GM12878 (cell line): ENCODE measurements at regions not wholly inside any gene's neighbourhood (a gene's known extent, or its start where the extent isn't known, plus 50 kb on each side); places are given as distances from the start of the nearest gene placed in this dataset.

Source experiments
- ATAC-seq: fragments of 200-7000 bp; cut with Tn5 transposase; 3 replicates; pipeline ENCODE4 v1.9.1; 2020; ENCODE audit warnings: mild to moderate bottlenecking, moderate library complexity
- BruUV-seq: library from RNA; stranded (reverse); fragments of 400-500 nt; replicated peaks from 2 replicates; lab custom pipeline; 2021; lab: Mats Ljungman, UMichigan
- CTCF ChIA-PET: fragments of 300-600 bp; sonication (Branson Sonifier 250); formaldehyde crosslinking; extraction: SDS; loops from one replicate; lab custom pipeline; 2021; ENCODE audit warnings: inconsistent platforms; lab: Yijun Ruan, JAX
- POLR2A ChIA-PET: fragments of 350-600 bp; formaldehyde crosslinking; extraction: SDS; loops from one replicate; lab custom pipeline; 2021; ENCODE audit warnings: inconsistent platforms; lab: Charles Lee
- RAD21 ChIA-PET: fragments of 300-600 bp; sonication (Branson Sonifier 250); formaldehyde crosslinking; loops from one replicate; lab custom pipeline; 2023; ENCODE audit warnings: antibody characterized with exemption; ENCODE audit not compliant: unreplicated experiment; lab: Charles Lee
- SMC1A ChIA-PET: fragments of 300-600 bp; sonication (Branson Sonifier 250); formaldehyde crosslinking; loops from one replicate; lab custom pipeline; 2023; ENCODE audit not compliant: unreplicated experiment, uncharacterized antibody; lab: Charles Lee
- DNase-seq: peaks from one replicate; pipeline ENCODE4 v3.0.0-alpha.2; 2011; ENCODE audit warnings: low read depth, low spot score
- FAIRE-seq: peaks from 3 replicates; lab custom pipeline; 2011; peaks lifted over from hg19 to GRCh38; lab: Jason Lieb, UNC
- H2AFZ ChIP-seq: 2 replicates; pipeline ENCODE4 v1.6.0; 2011; ENCODE audit warnings: low read depth, low read length, control low read depth; ENCODE audit not compliant: control insufficient read depth
- H3K27ac ChIP-seq: 2 replicates; pipeline ENCODE4 v1.5.1; 2011; ENCODE audit warnings: control low read depth; ENCODE audit not compliant: control insufficient read depth, insufficient read depth
- H3K27me3 ChIP-seq, 2 experiments: replicated peaks in 1 of 2; 2 replicates each; pipeline versions ENCODE4 v1.6.0 to v1.6.1; 2011; ENCODE audit warnings: low read length in 1 of 2; ENCODE audit not compliant: control insufficient read depth in 2 of 2, insufficient read depth in 2 of 2
- H3K36me3 ChIP-seq, 2 experiments: 2 replicates each; pipeline ENCODE4 v1.5.1; 2011; ENCODE audit warnings: low read length in 1 of 2; ENCODE audit not compliant: control insufficient read depth in 2 of 2, insufficient read depth in 2 of 2
- H3K4me1 ChIP-seq: 2 replicates; pipeline ENCODE4 v1.6.1; 2011; ENCODE audit warnings: mild to moderate bottlenecking, low read length, moderate library complexity, mixed read lengths; ENCODE audit not compliant: control insufficient read depth, insufficient read depth
- H3K4me2 ChIP-seq: 2 replicates; pipeline ENCODE4 v1.6.0; 2011; ENCODE audit warnings: control low read depth; ENCODE audit not compliant: control insufficient read depth, insufficient read depth
- H3K4me3 ChIP-seq: fragments of 200-600 bp; sonication (generic); 2 replicates; pipeline ENCODE4 v1.5.1; 2016
- H3K79me2 ChIP-seq: 2 replicates; pipeline ENCODE4 v1.6.0; 2011; ENCODE audit warnings: low read length; ENCODE audit not compliant: control insufficient read depth, insufficient read depth
- H3K9ac ChIP-seq: 2 replicates; pipeline ENCODE4 v1.8.0; 2011; ENCODE audit warnings: low read length, control low read depth, mixed read lengths; ENCODE audit not compliant: control insufficient read depth, insufficient read depth
- H3K9me3 ChIP-seq: replicated peaks from 3 replicates; pipeline ENCODE4 v1.5.1; 2011; ENCODE audit warnings: mild to moderate bottlenecking, low read length; ENCODE audit not compliant: control insufficient read depth, insufficient read depth
- H4K20me1 ChIP-seq: 2 replicates; pipeline ENCODE4 v1.6.0; 2011; ENCODE audit not compliant: control insufficient read depth, insufficient read depth
- ASH2L ChIP-seq: fragments of 300-600, 200-600 bp; sonication (generic); IDR thresholded peaks from 2 replicates; pipeline ENCODE4 v1.6.1; 2017; ENCODE audit warnings: low read depth, mild to moderate bottlenecking, borderline replicate concordance
- ATF7 ChIP-seq: fragments of 450-650 bp; IDR thresholded peaks from 2 replicates; pipeline ENCODE4 v1.6.1; 2016; ENCODE audit warnings: low read depth, mild to moderate bottlenecking
- BACH1 ChIP-seq: fragments of 450-650 bp; IDR thresholded peaks from 2 replicates; pipeline ENCODE4 v1.6.1; 2017; ENCODE audit warnings: mild to moderate bottlenecking, borderline replicate concordance
- BRCA1 ChIP-seq: IDR thresholded peaks from 2 replicates; pipeline ENCODE4 v1.6.1; 2011; ENCODE audit warnings: low read depth, low read length, improper control_type of control experiment
- CBFB ChIP-seq: IDR thresholded peaks from 2 replicates; pipeline ENCODE4 v1.6.1; 2016; ENCODE audit warnings: antibody characterized with exemption, low read depth
- FOXK2 ChIP-seq: fragments of 450-650 bp; IDR thresholded peaks from 2 replicates; pipeline ENCODE4 v1.6.1; 2017; ENCODE audit warnings: mild to moderate bottlenecking, moderate library complexity
- GATAD2B ChIP-seq: fragments of 450-650 bp; conservative IDR thresholded peaks from 2 replicates; pipeline ENCODE4 v1.6.1; 2017; ENCODE audit warnings: low read depth, mild to moderate bottlenecking, moderate library complexity
- HDAC2 ChIP-seq: fragments of 200-600 bp; sonication (generic); IDR thresholded peaks from 2 replicates; pipeline ENCODE4 v1.6.1; 2017
- JUNB ChIP-seq: IDR thresholded peaks from 2 replicates; pipeline ENCODE4 v1.6.1; 2016; ENCODE audit warnings: antibody characterized with exemption, mild to moderate bottlenecking
- KLF5 ChIP-seq: fragments of 450-650 bp; IDR thresholded peaks from 2 replicates; pipeline ENCODE4 v1.6.1; 2014; ENCODE audit warnings: mild to moderate bottlenecking; ENCODE audit not compliant: partially characterized antibody
- PAX5 ChIP-seq: IDR thresholded peaks from 2 replicates; pipeline ENCODE4 v1.6.1; 2011; ENCODE audit warnings: low read depth, low read length, borderline replicate concordance
- POLR2A ChIP-seq: IDR thresholded peaks from 2 replicates; pipeline ENCODE4 v1.6.1; 2011; ENCODE audit warnings: low read depth, mild to moderate bottlenecking, low read length
- RUNX3 ChIP-seq: IDR thresholded peaks from 2 replicates; pipeline ENCODE4 v1.6.1; 2012; ENCODE audit warnings: low read length, inconsistent platforms
- SREBF1 ChIP-seq: IDR thresholded peaks from 2 replicates; pipeline ENCODE4 v1.6.1; 2012; ENCODE audit warnings: mild to moderate bottlenecking, low read length
- SUPT20H ChIP-seq: IDR thresholded peaks from 2 replicates; pipeline ENCODE4 v1.6.1; 2011; ENCODE audit warnings: low read depth, mild to moderate bottlenecking, low read length, moderate library complexity, borderline replicate concordance; ENCODE audit not compliant: control insufficient read depth
- ZNF384 ChIP-seq: IDR thresholded peaks from 2 replicates; pipeline ENCODE4 v1.6.1; 2012; ENCODE audit warnings: low read depth, mild to moderate bottlenecking, low read length, improper control_type of control experiment, borderline replicate concordance
- ZNF622 ChIP-seq: fragments of 450-650 bp; IDR thresholded peaks from 2 replicates; pipeline ENCODE4 v1.6.1; 2017; ENCODE audit warnings: mild to moderate bottlenecking, inconsistent platforms
- WGBS: methylation state at CpG from one replicate; pipeline ENCODE4 v1.1.6; 2016; ENCODE audit warnings: low lambda C conversion rate; ENCODE audit not compliant: insufficient replicate concordance, insufficient coverage; ENCODE audit errors: missing lambda C conversion rate; 5-methylcytosine and 5-hydroxymethylcytosine counted together
- in situ Hi-C: fragments of 300-500 bp; cut with MboI; formaldehyde crosslinking; loops from 9 replicates; pipeline ENCODE4 v1.14.3; 2018; ENCODE audit warnings: mixed read lengths
- intact Hi-C: fragments of 100-400 bp; cut with micrococcal nuclease; formaldehyde crosslinking; loops from one replicate; pipeline ENCODE4 v1.14.2; 2022; ENCODE audit not compliant: unreplicated experiment
- TF ChIP-seq, protein P1 (sequence below), 3 experiments: IDR thresholded peaks in 2 of 3; conservative IDR thresholded peaks in 1 of 3; 2 replicates each; pipeline ENCODE4 v1.5.1; 2011; ENCODE audit warnings: low read depth in 3 of 3, low read length in 3 of 3, mild to moderate bottlenecking in 3 of 3, control low read depth in 2 of 3, moderate library complexity in 2 of 3, inconsistent platforms in 1 of 3, mixed read lengths in 1 of 3; ENCODE audit not compliant: control insufficient read depth in 2 of 3, insufficient read depth in 1 of 3; ENCODE audit errors: extremely low read depth in 1 of 3
- TF ChIP-seq, protein P2 (sequence below): IDR thresholded peaks from 2 replicates; pipeline ENCODE4 v1.6.1; 2011; ENCODE audit warnings: borderline replicate concordance, low read depth, mild to moderate bottlenecking, moderate library complexity, low read length; ENCODE audit not compliant: insufficient read depth, poor library complexity, severe bottlenecking

DNA sequence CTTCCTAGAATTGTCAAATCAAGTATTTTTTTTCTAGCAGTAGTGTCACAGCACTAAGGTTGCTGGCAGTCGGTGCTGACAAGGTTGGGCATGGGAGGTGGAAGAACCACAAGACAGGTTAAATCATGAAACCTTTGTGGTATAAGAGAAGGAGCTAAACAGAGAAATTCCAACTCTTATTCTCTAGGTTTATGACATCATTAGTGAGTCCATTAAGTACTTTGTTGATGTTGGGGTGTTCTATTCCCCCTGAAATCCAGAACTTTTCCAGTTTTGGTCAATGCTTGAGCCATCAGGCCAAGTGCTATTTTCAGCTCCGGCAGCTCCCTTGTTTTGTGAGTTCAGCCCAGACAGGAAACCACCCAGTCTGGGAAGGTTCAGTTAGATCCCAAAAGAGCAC, 206.0 kb upstream of the SOX9 start:
- no peak overlapping the region for H3K4me3 ChIP-seq
- FAIRE-seq: no peak
- DNase-seq: no peak
- H3K27me3 ChIP-seq: no peaks in the 10 kb centered on the region; a peak in 1 of 4 replicates
- POLR2A ChIA-PET: no interaction called here
- H3K9ac ChIP-seq: no peak overlapping the region
- RAD21 ChIA-PET: no interaction called here
- no peaks in the 10 kb centered on the region for H3K4me1 ChIP-seq
- intact Hi-C loops: no loop called here
- H2AFZ ChIP-seq: no peak overlapping the region
- H3K27ac ChIP-seq: no peak overlapping the region
- CTCF ChIA-PET: interaction anchor here (0.7 to 1.4 kb wide), 3 partner anchors 16 to 455 kb away, joined by 3 read pairs; no protein-coding TSS in a partner anchor
- H3K36me3 ChIP-seq: no peaks in the 10 kb centered on the region
- SMC1A ChIA-PET: interaction anchor here (1.2 kb wide), 1 partner anchor 196 kb away, joined by 3 read pairs; no protein-coding TSS in a partner anchor
- 23% methylated on average over 2 of the region's 2 CpGs for WGBS
- no peaks in the 10 kb centered on the region for H4K20me1 ChIP-seq
- in situ Hi-C loops: no loop called here
- no TSS peak for BruUV-seq
- no peak for ATAC-seq
- no peaks in the 10 kb centered on the region for H3K79me2 ChIP-seq
- no peaks in the 10 kb centered on the region; the same call in 2 of the 3 replicates for H3K9me3 ChIP-seq
- no peak overlapping the region for H3K4me2 ChIP-seq
- TF ChIP-seq BACH1: no peak
- TF ChIP-seq POLR2A: no peak
- no peak for TF ChIP-seq ATF7
- no peak for TF ChIP-seq FOXK2
- TF ChIP-seq ZNF384: no peak
- no peak for TF ChIP-seq ZNF622
- no peak for TF ChIP-seq RUNX3
- no peak for TF ChIP-seq KLF5
- no peak for TF ChIP-seq SUPT20H
- TF ChIP-seq, all 136 proteins: peak for 0

DNA sequence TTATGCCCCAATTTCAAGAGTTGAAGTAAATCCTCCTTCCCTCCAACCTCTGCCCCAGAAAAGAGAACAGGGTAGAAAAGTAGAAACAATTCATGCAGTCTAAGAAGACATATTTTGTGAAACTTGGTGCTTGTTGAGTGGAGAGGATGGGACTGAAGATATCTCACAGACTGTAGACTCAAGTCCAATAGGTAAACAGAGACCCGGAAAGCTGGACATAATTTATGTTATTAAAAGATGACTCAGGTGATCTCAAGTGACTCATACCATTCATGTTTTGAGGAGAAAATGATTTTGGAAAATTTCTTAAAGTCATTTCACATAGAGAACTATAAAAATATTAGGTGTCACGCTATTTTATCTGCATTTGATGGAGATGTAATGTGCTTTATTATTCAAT, 203.1 kb upstream of the SOX9 start:
- RAD21 ChIA-PET: no interaction called here
- Histone ChIP-seq H3K9me3 (no peaks in the 10 kb centered on the region; the same call in 2 of the 3 replicates), H4K20me1 (no peaks in the 10 kb centered on the region), H3K79me2 (no peaks in the 10 kb centered on the region), H3K4me3 (no peak overlapping the region), H3K4me2 (no peak overlapping the region), H3K27me3 (no peaks in the 10 kb centered on the region), H3K36me3 (no peaks in the 10 kb centered on the region), H3K9ac (no peak overlapping the region), H3K4me1 (no peaks in the 10 kb centered on the region), H2AFZ (no peak overlapping the region), H3K27ac (no peak overlapping the region)
- ATAC-seq (no peak), DNase-seq (no peak), FAIRE-seq (no peak)
- CTCF ChIA-PET: interaction anchor here (1.1 kb wide), 1 partner anchor 10 kb away, joined by 3 read pairs; no protein-coding TSS in a partner anchor
- intact Hi-C loops: no loop called here
- POLR2A ChIA-PET: no interaction called here
- 26% methylated on average over 2 of the region's 2 CpGs for WGBS
- SMC1A ChIA-PET: no interaction called here
- in situ Hi-C loops: no loop called here
- BruUV-seq: no TSS peak
- TF ChIP-seq BRCA1 (no peak), JUNB (no peak), GATAD2B (no peak), HDAC2 (no peak), ASH2L (no peak), SREBF1 (no peak), CBFB (no peak), PAX5 (no peak)
- TF ChIP-seq, protein P1, sequence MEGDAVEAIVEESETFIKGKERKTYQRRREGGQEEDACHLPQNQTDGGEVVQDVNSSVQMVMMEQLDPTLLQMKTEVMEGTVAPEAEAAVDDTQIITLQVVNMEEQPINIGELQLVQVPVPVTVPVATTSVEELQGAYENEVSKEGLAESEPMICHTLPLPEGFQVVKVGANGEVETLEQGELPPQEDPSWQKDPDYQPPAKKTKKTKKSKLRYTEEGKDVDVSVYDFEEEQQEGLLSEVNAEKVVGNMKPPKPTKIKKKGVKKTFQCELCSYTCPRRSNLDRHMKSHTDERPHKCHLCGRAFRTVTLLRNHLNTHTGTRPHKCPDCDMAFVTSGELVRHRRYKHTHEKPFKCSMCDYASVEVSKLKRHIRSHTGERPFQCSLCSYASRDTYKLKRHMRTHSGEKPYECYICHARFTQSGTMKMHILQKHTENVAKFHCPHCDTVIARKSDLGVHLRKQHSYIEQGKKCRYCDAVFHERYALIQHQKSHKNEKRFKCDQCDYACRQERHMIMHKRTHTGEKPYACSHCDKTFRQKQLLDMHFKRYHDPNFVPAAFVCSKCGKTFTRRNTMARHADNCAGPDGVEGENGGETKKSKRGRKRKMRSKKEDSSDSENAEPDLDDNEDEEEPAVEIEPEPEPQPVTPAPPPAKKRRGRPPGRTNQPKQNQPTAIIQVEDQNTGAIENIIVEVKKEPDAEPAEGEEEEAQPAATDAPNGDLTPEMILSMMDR (IDR thresholded peaks at IDR 0.05 in 2 of 3, conservative IDR thresholded peaks at IDR 0.05 in 1 of 3; ENCODE audit: control insufficient read depth in 2 of 3, extremely low read depth in 1 of 3, insufficient read depth in 1 of 3, low read depth in 3 of 3, low read length in 3 of 3): no peak
- TF ChIP-seq, protein P2, sequence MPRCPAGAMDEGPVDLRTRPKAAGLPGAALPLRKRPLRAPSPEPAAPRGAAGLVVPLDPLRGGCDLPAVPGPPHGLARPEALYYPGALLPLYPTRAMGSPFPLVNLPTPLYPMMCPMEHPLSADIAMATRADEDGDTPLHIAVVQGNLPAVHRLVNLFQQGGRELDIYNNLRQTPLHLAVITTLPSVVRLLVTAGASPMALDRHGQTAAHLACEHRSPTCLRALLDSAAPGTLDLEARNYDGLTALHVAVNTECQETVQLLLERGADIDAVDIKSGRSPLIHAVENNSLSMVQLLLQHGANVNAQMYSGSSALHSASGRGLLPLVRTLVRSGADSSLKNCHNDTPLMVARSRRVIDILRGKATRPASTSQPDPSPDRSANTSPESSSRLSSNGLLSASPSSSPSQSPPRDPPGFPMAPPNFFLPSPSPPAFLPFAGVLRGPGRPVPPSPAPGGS: no peak
